ENCODE measurements at regions not wholly inside any gene's neighbourhood (a gene's known extent, or its start where the extent isn't known, plus 50 kb on each side); places are given as distances from the start of the nearest gene placed in this dataset.

GRCh38 chr2:222039821-222040220, 259.0 kb downstream of the PAX3 start:
- H3K4me1 ChIP-seq (ENCODE audit: control insufficient read depth, insufficient read depth, low read length): peaks cover 7% of the 10 kb centered on the region
- no peak overlapping the region for H3K9ac ChIP-seq (ENCODE audit: low read depth, low read length)
- no peak overlapping the region for H3K4me3 ChIP-seq (ENCODE audit: low read depth, low read length)
- H3K36me3 ChIP-seq (ENCODE audit: control insufficient read depth, insufficient read depth, low read length): no peaks in the 10 kb centered on the region
- no peak overlapping the region for H3K27ac ChIP-seq (ENCODE audit: low read depth, low read length)
- H3K27me3 ChIP-seq (ENCODE audit: control insufficient read depth, insufficient read depth, low read length): peaks cover 15% of the 10 kb centered on the region
- no peaks in the 10 kb centered on the region for H3K9me3 ChIP-seq (ENCODE audit: control insufficient read depth, insufficient read depth, low read length)

DNA sequence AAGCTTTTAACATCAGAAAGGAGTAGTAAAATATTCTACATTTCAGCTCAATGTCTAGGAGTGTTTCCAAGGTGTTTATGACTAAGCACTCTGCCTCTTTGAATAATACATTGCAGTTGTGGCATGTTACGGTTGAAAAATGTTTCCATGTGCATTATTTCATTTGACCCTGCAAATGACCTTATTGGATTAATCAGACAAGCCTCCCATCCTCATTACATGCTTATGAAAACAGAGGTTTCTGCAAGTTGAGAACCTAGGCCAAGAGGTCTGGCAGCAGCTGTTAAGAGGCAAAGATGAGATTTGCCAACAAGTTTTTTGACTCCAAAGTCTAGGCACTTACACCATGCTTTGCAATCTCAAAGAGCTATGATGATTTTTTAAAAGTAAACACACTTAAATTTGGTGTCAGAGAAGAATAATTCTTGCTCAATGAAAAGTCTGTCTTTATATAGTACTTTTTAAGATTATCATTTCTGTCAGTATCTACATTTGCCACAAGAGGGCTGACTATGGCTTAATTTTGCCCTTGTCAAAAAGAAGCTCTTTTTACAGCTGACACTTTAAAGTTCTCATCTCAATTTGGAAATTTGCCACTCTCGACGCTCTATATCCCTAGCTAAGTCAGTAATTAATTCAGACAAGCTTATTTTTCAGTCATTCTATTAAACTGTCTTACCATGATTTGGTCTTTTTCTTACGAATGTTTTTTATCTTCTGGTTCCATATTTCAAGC, 260.6 kb downstream of the PAX3 start:
- H3K9me3 ChIP-seq (ENCODE audit: control insufficient read depth, insufficient read depth, low read length): no peaks in the 10 kb centered on the region
- no peak overlapping the region for H3K4me3 ChIP-seq (ENCODE audit: low read depth, low read length)
- no peak overlapping the region for H3K27ac ChIP-seq (ENCODE audit: low read depth, low read length)
- H3K9ac ChIP-seq (ENCODE audit: low read depth, low read length): no peak overlapping the region
- no peaks in the 10 kb centered on the region for H3K36me3 ChIP-seq (ENCODE audit: control insufficient read depth, insufficient read depth, low read length)
- peaks cover 5% of the 10 kb centered on the region for H3K4me1 ChIP-seq (ENCODE audit: control insufficient read depth, insufficient read depth, low read length)
- peaks cover 18% of the 10 kb centered on the region for H3K27me3 ChIP-seq (ENCODE audit: control insufficient read depth, insufficient read depth, low read length)

DNA sequence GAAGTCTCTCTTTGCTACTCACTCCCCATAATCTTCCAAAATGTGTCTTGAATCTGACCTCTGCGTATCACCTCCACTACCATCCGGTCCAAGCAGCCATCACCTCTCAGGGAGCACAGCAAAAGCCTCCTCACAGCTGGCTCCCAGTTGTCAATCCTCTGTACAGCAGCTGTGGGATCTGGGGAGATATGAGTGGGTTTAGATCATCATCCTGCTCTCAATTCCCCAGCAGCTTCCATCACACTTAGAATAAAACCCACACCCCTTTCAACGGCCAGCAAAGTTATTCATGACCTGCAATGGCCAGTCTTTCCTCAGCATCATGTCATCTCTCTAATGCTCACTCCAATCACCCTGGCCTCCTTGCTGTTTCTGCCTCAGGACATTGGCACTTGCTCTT, 261.6 kb downstream of the PAX3 start:
- H3K4me3 ChIP-seq (ENCODE audit: low read depth, low read length): no peak overlapping the region
- H3K9me3 ChIP-seq (ENCODE audit: control insufficient read depth, insufficient read depth, low read length): no peaks in the 10 kb centered on the region
- no peaks in the 10 kb centered on the region for H3K36me3 ChIP-seq (ENCODE audit: control insufficient read depth, insufficient read depth, low read length)
- H3K9ac ChIP-seq (ENCODE audit: low read depth, low read length): no peak overlapping the region
- H3K4me1 ChIP-seq (ENCODE audit: control insufficient read depth, insufficient read depth, low read length): no peaks in the 10 kb centered on the region
- no peak overlapping the region for H3K27ac ChIP-seq (ENCODE audit: low read depth, low read length)
- H3K27me3 ChIP-seq (ENCODE audit: control insufficient read depth, insufficient read depth, low read length): peaks cover 21% of the 10 kb centered on the region

GRCh38 chr2:222034058-222034457, 264.7 kb downstream of the PAX3 start:
- Histone ChIP-seq H3K9ac (ENCODE audit: low read depth, low read length) (no peak overlapping the region), H3K4me3 (ENCODE audit: low read depth, low read length) (no peak overlapping the region), H3K27me3 (ENCODE audit: control insufficient read depth, insufficient read depth, low read length) (peaks cover 21% of the 10 kb centered on the region), H3K27ac (ENCODE audit: low read depth, low read length) (no peak overlapping the region), H3K9me3 (ENCODE audit: control insufficient read depth, insufficient read depth, low read length) (no peaks in the 10 kb centered on the region), H3K36me3 (ENCODE audit: control insufficient read depth, insufficient read depth, low read length) (no peaks in the 10 kb centered on the region), H3K4me1 (ENCODE audit: control insufficient read depth, insufficient read depth, low read length) (no peaks in the 10 kb centered on the region)

GRCh38 chr2:222033541-222033940, 265.3 kb downstream of the PAX3 start:
- no peaks in the 10 kb centered on the region for H3K4me1 ChIP-seq (ENCODE audit: control insufficient read depth, insufficient read depth, low read length)
- peaks cover 23% of the 10 kb centered on the region for H3K27me3 ChIP-seq (ENCODE audit: control insufficient read depth, insufficient read depth, low read length)
- no peaks in the 10 kb centered on the region for H3K36me3 ChIP-seq (ENCODE audit: control insufficient read depth, insufficient read depth, low read length)
- no peak overlapping the region for H3K27ac ChIP-seq (ENCODE audit: low read depth, low read length)
- H3K9ac ChIP-seq (ENCODE audit: low read depth, low read length): no peak overlapping the region
- no peaks in the 10 kb centered on the region for H3K9me3 ChIP-seq (ENCODE audit: control insufficient read depth, insufficient read depth, low read length)
- no peak overlapping the region for H3K4me3 ChIP-seq (ENCODE audit: low read depth, low read length)

DNA sequence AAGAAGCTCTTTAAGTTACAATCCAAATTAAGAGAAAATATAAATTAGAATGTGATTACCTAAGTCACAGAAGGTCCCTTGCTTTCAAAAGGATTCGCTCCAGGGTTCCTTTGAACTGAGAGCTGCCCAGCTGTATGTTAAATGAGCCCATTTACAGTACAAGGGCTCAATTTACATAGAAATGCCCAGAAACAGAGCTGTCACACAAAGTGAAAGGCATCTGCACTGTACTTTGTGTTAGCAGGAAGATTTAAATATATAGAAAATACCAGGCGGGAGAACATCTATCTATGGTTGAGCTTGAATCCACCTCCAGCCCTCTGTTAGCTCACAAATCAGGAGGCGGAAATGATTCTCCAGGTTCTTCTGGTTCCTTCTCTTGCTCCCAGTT, 272.9 kb downstream of the PAX3 start:
- Histone ChIP-seq H3K27ac (ENCODE audit: low read depth, low read length) (peak overlapping the region; percentile 74), H3K27me3 (ENCODE audit: control insufficient read depth, insufficient read depth, low read length) (peaks cover 28% of the 10 kb centered on the region), H3K4me3 (ENCODE audit: low read depth, low read length) (peak overlapping the region; percentile 12)

DNA sequence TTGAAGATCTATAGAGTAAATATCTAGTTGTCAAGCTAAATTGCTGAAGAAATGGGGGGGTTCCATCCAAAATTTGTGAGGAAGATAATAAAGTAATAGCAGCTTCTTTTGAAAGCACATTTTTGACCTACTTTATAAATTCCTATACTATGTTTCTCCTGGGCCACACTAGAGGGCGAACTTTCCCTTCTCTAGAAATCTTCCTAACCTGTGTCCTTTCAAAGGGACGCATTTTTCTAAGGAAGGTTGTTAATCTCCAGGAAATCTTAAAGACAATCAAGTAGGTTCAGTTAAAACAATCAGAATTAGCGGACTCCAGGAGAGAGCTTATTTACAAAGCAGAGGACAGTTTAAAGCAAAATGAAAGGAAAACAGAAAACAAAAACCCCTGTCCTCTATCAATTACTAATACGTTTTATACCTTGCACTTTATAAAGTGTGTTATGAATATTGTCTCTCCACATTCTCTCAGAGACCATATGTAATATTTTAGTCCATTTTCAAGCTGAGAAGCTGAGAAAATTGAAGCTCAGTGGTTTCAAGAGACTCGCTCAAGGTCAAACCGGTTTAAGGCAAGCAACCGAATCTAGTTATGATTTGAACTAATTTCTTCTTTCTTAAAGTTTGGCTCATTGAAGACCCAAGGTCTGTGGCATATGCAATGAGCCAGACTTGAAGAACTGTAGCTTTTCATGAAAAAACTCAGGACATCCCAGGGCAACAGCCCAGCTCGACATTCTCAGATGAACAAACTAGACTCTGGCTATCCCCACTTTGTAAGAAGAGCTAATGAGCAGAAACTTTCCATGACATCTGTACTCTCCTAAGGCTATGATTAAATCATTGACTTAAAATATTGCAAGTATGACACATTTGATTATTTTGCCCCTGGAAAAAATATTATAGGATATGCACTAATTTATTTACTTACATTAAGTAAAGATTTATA, 273.6 kb downstream of the PAX3 start:
- no peaks in the 10 kb centered on the region for H3K9me3 ChIP-seq (ENCODE audit: control insufficient read depth, insufficient read depth, low read length)
- H3K27ac ChIP-seq (ENCODE audit: low read depth, low read length): peak overlapping the region; percentile 73
- peak overlapping the region; percentile 9 for H3K4me3 ChIP-seq (ENCODE audit: low read depth, low read length)
- H3K9ac ChIP-seq (ENCODE audit: low read depth, low read length): no peak overlapping the region
- H3K27me3 ChIP-seq (ENCODE audit: control insufficient read depth, insufficient read depth, low read length): peaks cover 28% of the 10 kb centered on the region
- H3K4me1 ChIP-seq (ENCODE audit: control insufficient read depth, insufficient read depth, low read length): peaks cover 17% of the 10 kb centered on the region
- no peaks in the 10 kb centered on the region for H3K36me3 ChIP-seq (ENCODE audit: control insufficient read depth, insufficient read depth, low read length)

More for the DNA sequence above, 272.9 kb downstream of the PAX3 start:
- Histone ChIP-seq H3K9me3 (ENCODE audit: control insufficient read depth, insufficient read depth, low read length) (no peaks in the 10 kb centered on the region), H3K4me1 (ENCODE audit: control insufficient read depth, insufficient read depth, low read length) (peaks cover 17% of the 10 kb centered on the region), H3K36me3 (ENCODE audit: control insufficient read depth, insufficient read depth, low read length) (no peaks in the 10 kb centered on the region), H3K9ac (ENCODE audit: low read depth, low read length) (no peak overlapping the region)

GRCh38 chr2:222017252-222017850, 281.4 kb downstream of the PAX3 start:
- Histone ChIP-seq H3K4me3 (ENCODE audit: low read depth, low read length) (no peak overlapping the region), H3K27ac (ENCODE audit: low read depth, low read length) (no peak overlapping the region), H3K36me3 (ENCODE audit: control insufficient read depth, insufficient read depth, low read length) (no peaks in the 10 kb centered on the region), H3K9me3 (ENCODE audit: control insufficient read depth, insufficient read depth, low read length) (no peaks in the 10 kb centered on the region), H3K4me1 (ENCODE audit: control insufficient read depth, insufficient read depth, low read length) (no peaks in the 10 kb centered on the region), H3K9ac (ENCODE audit: low read depth, low read length) (no peak overlapping the region), H3K27me3 (ENCODE audit: control insufficient read depth, insufficient read depth, low read length) (no peaks in the 10 kb centered on the region)

- Histone ChIP-seq H3K4me3 (ENCODE audit: low read depth, low read length) (no peak overlapping the region), H3K36me3 (ENCODE audit: control insufficient read depth, insufficient read depth, low read length) (no peaks in the 10 kb centered on the region), H3K9me3 (ENCODE audit: control insufficient read depth, insufficient read depth, low read length) (no peaks in the 10 kb centered on the region), H3K27ac (ENCODE audit: low read depth, low read length) (no peak overlapping the region), H3K9ac (ENCODE audit: low read depth, low read length) (no peak overlapping the region), H3K27me3 (ENCODE audit: control insufficient read depth, insufficient read depth, low read length) (no peaks in the 10 kb centered on the region), H3K4me1 (ENCODE audit: control insufficient read depth, insufficient read depth, low read length) (no peaks in the 10 kb centered on the region)
Measured at GRCh38 chr2:222013889-222014288, 284.9 kb downstream of the PAX3 start.

GRCh38 chr2:222000326-222000725, 298.5 kb downstream of the PAX3 start:
- no peak overlapping the region for H3K4me3 ChIP-seq (ENCODE audit: low read depth, low read length)
- no peak overlapping the region for H3K9ac ChIP-seq (ENCODE audit: low read depth, low read length)
- H3K36me3 ChIP-seq (ENCODE audit: control insufficient read depth, insufficient read depth, low read length): no peaks in the 10 kb centered on the region
- no peak overlapping the region for H3K27ac ChIP-seq (ENCODE audit: low read depth, low read length)
- H3K9me3 ChIP-seq (ENCODE audit: control insufficient read depth, insufficient read depth, low read length): no peaks in the 10 kb centered on the region
- H3K4me1 ChIP-seq (ENCODE audit: control insufficient read depth, insufficient read depth, low read length): no peaks in the 10 kb centered on the region
- no peaks in the 10 kb centered on the region for H3K27me3 ChIP-seq (ENCODE audit: control insufficient read depth, insufficient read depth, low read length)

DNA sequence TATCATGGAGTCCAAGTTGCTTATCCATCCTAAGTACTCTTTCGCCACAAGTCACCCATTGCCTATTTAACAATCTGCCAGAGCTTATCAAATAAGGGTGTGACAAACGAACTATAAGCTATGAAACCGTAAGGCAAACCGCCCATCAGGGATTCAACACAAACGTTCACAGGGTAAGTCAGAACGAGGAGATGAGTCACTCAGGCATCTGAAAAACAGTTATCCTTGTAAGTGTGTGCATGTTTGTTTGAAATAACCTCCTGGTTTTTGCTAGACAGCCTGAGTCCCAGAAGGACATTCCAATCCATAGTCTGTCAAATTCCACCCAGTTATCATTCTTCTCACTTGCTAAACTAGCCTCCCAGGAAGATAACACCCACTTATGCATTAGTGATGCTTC, 299.1 kb downstream of the PAX3 start:
- no peaks in the 10 kb centered on the region for H3K4me1 ChIP-seq (ENCODE audit: control insufficient read depth, insufficient read depth, low read length)
- no peaks in the 10 kb centered on the region for H3K36me3 ChIP-seq (ENCODE audit: control insufficient read depth, insufficient read depth, low read length)
- H3K9me3 ChIP-seq (ENCODE audit: control insufficient read depth, insufficient read depth, low read length): no peaks in the 10 kb centered on the region
- H3K9ac ChIP-seq (ENCODE audit: low read depth, low read length): no peak overlapping the region
- H3K27ac ChIP-seq (ENCODE audit: low read depth, low read length): no peak overlapping the region
- H3K27me3 ChIP-seq (ENCODE audit: control insufficient read depth, insufficient read depth, low read length): no peaks in the 10 kb centered on the region
- H3K4me3 ChIP-seq (ENCODE audit: low read depth, low read length): no peak overlapping the region

All from HUES48 (cell line).